BE2C (cell line): ENCODE measurements at regions not wholly inside any gene's neighbourhood (a gene's known extent, or its start where the extent isn't known, plus 50 kb on each side); places are given as distances from the start of the nearest gene placed in this dataset.

Experiments
- DNase-seq: peaks from one replicate; pipeline ENCODE4 v3.0.0-alpha.2; 2020
- H3K27me3 ChIP-seq: fragments of 250-450 bp; sonication (Bioruptor Pico); 2 replicates; pipeline ENCODE4 v1.5.1; 2020; ENCODE audit warnings: mild to moderate bottlenecking
- H3K36me3 ChIP-seq: fragments of 250-450 bp; sonication (Bioruptor Pico); 2 replicates; pipeline ENCODE4 v1.5.1; 2020; ENCODE audit warnings: mild to moderate bottlenecking
- H3K4me1 ChIP-seq: fragments of 250-450 bp; sonication (Bioruptor Pico); 2 replicates; pipeline ENCODE4 v1.5.1; 2020
- H3K4me3 ChIP-seq: 2 replicates; pipeline ENCODE4 v1.5.1; 2011; ENCODE audit warnings: low read depth, low read length
- H3K9me3 ChIP-seq: fragments of 250-450 bp; sonication (Bioruptor Pico); 2 replicates; pipeline ENCODE4 v1.5.1; 2020
- CTCF ChIP-seq: IDR thresholded peaks from 2 replicates; pipeline ENCODE4 v1.5.1; 2012; ENCODE audit warnings: mild to moderate bottlenecking, low read depth, low read length

- Histone ChIP-seq H3K36me3 (no peaks in the 10 kb centered on the region), H3K4me1 (no peaks in the 10 kb centered on the region), H3K9me3 (no peaks in the 10 kb centered on the region), H3K27me3 (no peaks in the 10 kb centered on the region), H3K4me3 (no peak overlapping the region)
- no peak for DNase-seq
- no peak for TF ChIP-seq CTCF
Observed at GRCh38 chr1:88003255-88003654, 674.6 kb downstream of the LMO4 start.

- no peaks in the 10 kb centered on the region for H3K27me3 ChIP-seq
- H3K36me3 ChIP-seq: no peaks in the 10 kb centered on the region
- DNase-seq: no peak
- no peaks in the 10 kb centered on the region for H3K9me3 ChIP-seq
- no peaks in the 10 kb centered on the region for H3K4me1 ChIP-seq
- no peak for TF ChIP-seq CTCF
- no peak overlapping the region for H3K4me3 ChIP-seq
Observed at GRCh38 chr1:88009916-88010315, 674.2 kb upstream of the PKN2 start.

GRCh38 chr1:88013485-88013884 lies 670.6 kb upstream of the PKN2 start:
- H3K36me3 ChIP-seq: no peaks in the 10 kb centered on the region
- no peak for DNase-seq
- TF ChIP-seq CTCF: no peak
- H3K4me1 ChIP-seq: no peaks in the 10 kb centered on the region
- no peaks in the 10 kb centered on the region for H3K9me3 ChIP-seq
- H3K4me3 ChIP-seq: no peak overlapping the region
- H3K27me3 ChIP-seq: no peaks in the 10 kb centered on the region

GRCh38 chr1:88014131-88014530 lies 669.9 kb upstream of the PKN2 start:
- DNase-seq: no peak
- Histone ChIP-seq H3K4me1 (no peaks in the 10 kb centered on the region), H3K4me3 (no peak overlapping the region), H3K9me3 (no peaks in the 10 kb centered on the region), H3K27me3 (no peaks in the 10 kb centered on the region), H3K36me3 (no peaks in the 10 kb centered on the region)
- TF ChIP-seq CTCF: no peak

GRCh38 chr1:88016947-88017346 lies 667.1 kb upstream of the PKN2 start:
- Histone ChIP-seq H3K27me3 (no peaks in the 10 kb centered on the region), H3K4me1 (no peaks in the 10 kb centered on the region), H3K36me3 (no peaks in the 10 kb centered on the region), H3K4me3 (no peak overlapping the region), H3K9me3 (no peaks in the 10 kb centered on the region)
- DNase-seq: no peak
- TF ChIP-seq CTCF: no peak

- TF ChIP-seq CTCF: no peak
- no peak for DNase-seq
- Histone ChIP-seq H3K4me3 (no peak overlapping the region), H3K36me3 (no peaks in the 10 kb centered on the region), H3K27me3 (no peaks in the 10 kb centered on the region), H3K4me1 (no peaks in the 10 kb centered on the region), H3K9me3 (no peaks in the 10 kb centered on the region)
Observed at GRCh38 chr1:88021529-88021928, 662.5 kb upstream of the PKN2 start.
